GM19351 (cell line): ENCODE measurements at regions not wholly inside any gene's neighbourhood (a gene's known extent, or its start where the extent isn't known, plus 50 kb on each side); places are given as distances from the start of the nearest gene placed in this dataset.
"Not testable (repeated sequence)": the region's sequence is repeated elsewhere in the genome, so short reads cannot be mapped to it uniquely, and the experiment has no call there.

Experiments used
- ATAC-seq: cut with Tn5 transposase; IDR thresholded peaks from one replicate; pipeline ENCODE4 v1.9.1; 2021; ENCODE audit warnings: mild to moderate bottlenecking, moderate library complexity; ENCODE audit not compliant: unreplicated experiment

- ATAC-seq, result no peak
Observed at GRCh38 chr13:107832500-107833100, 382.7 kb downstream of the LIG4 start.

DNA sequence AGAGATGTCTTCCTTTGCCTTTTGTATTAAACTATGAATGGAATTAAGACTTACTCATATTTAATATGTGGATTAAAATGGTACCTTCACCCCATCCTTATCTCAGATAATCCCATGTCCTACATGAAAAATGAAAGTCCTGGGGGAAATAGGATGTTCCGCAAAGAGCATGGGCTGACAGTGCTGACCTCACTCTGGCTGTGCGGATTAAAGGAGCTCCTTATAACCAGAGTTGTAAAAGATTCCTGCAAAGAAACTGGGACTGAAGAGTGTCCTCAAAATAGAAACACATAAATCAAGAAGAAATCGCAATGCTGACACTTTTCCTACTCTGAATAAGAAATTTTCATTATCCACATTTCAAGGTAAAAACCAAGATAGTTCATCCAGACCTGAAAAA, 384.5 kb downstream of the LIG4 start:
- ATAC-seq, result no peak

- no peak for ATAC-seq
Observed at GRCh38 chr13:107827840-107828549, 387.3 kb downstream of the LIG4 start.

DNA sequence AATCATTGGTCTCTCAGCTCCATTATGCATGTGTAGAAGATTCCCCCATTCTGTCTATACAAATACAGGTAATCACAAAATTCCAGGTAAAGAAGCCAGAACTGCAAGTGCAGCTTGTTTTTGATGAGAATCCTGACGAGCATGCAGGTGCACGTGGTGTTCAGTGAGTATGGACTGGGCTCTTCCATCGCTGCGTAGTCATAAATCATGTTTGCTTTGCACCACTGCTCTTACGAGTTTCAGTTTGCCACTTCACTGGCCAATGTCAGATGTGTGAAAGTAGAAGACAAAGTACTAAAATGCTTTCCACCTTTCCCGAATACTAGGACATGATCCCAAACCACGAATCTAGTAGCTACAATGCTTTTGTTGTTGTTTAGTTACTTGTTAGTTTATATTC, 390.7 kb downstream of the LIG4 start:
- no peak for ATAC-seq

DNA sequence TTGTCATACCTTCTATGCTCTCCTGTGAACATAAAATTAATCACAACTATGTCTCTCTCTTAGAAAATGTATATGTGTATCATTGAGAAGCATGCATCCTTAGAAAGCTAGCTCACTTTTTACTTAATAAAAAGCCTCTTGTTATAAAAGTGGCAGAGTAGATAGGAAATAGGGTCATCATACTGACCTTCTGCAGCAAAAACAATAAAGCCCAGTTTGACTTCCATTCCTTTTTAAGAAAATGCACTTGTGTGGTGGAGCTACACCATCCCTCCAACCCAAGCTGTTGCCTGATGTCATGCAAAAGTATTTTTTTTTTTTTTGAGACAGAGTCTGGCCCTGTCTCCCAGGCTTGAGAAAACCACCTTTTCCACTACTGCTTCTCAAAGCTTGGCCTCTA, 393.3 kb downstream of the LIG4 start:
- no peak for ATAC-seq

GRCh38 chr13:107821492-107821891, 393.8 kb downstream of the LIG4 start:
- ATAC-seq, result no peak

- ATAC-seq, result no peak
Observed at GRCh38 chr13:107819071-107819470, 396.3 kb downstream of the LIG4 start.

DNA sequence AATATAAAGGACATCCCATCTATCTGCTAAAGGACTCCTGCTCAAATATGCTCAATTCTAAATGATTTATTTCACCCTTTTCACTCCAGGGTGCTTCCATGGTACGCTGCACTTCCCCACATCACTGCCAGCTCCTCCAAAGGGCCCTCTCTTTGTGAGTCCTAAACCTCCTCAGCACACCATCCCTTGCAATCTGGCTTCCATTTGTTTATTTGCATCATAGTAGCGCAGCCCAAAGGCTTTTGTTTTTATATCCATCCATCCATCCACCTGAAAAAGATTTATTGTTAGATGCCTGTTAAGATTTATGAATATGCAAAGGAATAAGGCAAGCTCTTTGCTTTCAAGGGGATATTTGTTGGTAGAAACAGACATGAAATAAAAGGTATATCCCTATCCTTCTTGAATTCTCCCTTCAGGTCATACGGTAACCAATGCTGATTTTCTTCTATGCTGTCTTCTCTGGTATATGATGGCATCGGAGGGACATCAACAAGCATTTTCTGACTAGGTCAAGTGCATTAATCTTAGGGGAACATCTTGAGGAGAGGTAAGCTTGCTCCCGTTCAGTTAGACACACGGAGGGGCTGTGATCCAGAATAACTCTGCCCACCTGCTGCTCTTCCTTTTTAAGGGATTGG, 397.6 kb downstream of the LIG4 start:
- ATAC-seq, result no peak

- ATAC-seq, result no peak
Observed at GRCh38 chr13:107812014-107812412, 403.3 kb downstream of the LIG4 start.

DNA sequence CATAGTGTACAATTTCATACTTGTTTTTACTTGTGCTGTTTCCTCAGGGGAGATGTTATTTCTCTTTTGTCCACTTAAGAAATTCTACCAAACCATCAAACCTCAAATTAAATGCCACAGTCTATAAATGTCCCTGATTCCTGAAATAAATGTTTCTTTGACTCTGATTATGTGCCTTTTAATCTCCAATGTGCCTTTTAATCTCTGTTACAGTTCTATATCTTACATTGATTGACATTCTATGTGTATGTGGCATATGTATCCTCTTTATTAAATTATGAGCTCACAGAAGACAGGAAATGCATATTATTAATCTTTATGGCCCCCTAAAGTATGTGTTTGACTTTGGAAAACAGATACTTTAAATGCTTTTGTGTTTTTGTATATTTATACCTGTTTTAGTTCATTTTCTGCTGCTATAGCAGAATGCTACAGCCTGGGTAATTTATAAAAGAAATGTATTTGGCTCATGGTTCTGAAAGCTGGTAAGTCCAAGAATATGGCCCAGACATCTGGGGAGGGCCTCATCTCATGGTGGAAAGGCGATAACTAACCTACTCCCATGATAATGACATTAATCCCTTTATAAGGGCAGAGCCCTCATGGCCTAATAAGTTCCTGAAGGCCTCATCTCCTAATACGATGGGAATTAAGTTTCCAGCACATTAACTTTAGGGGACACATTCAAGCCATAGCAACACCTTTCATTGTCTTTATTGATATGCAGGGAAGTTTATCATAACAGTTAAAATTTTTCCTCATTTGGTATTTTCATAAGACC, 403.9 kb downstream of the LIG4 start:
- ATAC-seq, result no peak

DNA sequence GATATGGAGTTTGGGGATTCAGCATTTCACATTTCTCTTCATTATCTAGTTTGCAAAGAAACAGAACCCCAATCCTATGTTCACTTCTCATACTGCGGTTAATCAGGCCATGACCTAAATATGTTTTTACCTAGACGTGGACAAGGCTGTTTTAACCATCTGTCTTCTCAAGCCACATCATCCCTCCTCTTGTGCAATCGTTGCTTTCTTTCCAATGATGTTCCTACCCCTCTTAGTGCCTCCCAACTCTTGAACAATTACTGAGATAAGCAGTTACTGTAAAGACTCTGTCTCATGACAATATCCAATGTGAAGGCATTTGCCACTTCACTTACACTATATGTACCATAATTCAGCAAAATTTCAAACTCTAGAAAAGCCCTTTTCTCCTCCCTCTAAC, 406.2 kb downstream of the LIG4 start:
- ATAC-seq, result no peak

GRCh38 chr13:107808389-107808788, 406.9 kb downstream of the LIG4 start:
- ATAC-seq, result no peak

DNA sequence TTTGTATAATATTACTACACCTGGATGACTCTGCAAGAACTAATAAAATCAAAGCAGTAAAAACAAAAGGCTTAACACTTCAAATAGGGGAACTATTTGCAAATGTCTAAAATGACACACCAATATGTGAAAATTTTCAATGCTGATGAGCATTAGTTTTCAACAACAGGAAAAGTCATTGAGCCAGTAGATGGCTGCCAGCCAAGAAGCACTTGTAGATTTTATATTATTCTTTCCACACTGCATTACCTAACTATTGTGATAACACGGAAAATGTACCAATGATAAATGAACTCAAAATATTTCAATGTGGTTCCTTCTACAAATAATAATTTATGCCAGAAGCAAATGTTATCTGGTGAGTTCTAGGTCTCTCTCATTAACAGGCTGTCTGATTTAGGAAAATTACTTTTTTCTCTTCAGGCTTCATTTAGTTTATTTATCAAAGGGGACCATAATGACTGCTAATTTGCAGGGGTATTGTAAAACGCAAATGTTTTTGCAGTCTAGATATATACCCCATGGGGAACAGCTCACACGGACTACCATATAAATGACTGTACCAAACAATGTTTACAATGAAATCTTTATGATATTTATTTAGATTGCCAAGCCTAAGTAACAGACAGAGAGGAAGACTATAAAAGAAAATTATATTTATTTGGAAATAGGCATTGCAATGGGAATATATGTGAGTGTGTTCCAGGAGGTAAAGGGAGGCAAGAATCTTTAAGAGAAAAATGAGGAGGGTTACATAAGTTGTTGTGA, 407.8 kb downstream of the LIG4 start:
- ATAC-seq, result no peak

DNA sequence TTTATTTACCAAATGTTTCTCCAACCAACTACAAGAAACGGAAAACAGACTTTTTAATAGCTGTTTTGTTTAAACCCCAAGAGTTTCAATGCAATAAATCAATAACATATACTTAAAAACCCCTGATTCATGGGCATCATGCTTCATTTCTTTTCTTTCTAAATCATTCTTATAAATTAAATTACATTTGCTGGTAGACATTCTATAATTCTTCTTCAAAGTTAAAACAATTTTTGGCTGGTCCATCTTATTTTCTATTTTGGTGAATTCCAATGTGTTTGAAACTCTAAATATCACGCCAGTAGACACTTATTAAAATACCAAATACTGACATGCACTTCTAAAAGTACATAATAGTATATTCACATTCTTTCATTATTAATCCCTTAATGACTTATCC, 408.6 kb downstream of the LIG4 start:
- ATAC-seq, result no peak

DNA sequence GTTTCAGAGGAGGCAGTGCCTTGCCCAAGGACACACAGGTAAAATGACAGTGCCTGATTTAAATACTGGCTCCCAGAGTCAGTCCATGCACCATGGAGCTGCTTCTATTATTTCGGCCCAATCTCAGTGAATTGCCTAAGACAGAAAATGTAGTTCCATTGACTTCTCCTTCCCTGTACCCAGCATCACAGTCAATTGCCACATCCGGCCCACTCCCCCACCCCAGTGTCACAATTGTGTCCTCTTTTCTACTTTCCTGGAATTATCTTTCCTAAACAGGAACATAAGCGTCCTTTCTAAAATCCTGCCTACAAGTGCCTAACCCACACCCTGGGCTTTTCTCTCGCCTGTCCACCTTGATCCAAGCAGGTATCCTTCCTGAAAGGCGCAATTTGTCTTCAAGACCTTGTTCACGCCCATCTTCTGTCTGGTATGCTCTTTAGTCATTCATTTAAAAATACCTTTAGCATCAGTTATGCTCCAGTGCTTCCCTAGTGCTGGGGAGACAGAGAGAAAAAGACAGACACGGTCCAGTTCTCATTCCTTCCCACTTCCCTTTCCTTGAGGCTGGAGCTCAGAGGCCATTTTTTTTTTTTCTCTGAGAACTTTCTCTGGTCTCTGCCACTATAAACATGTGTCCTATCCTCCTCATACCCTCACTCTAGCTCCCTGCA, 411.4 kb downstream of the LIG4 start:
- no peak for ATAC-seq

GRCh38 chr13:107801621-107802020, 413.7 kb downstream of the LIG4 start:
- ATAC-seq, result no peak

- no peak for ATAC-seq
Observed at GRCh38 chr13:107799001-107799400, 416.3 kb downstream of the LIG4 start.

DNA sequence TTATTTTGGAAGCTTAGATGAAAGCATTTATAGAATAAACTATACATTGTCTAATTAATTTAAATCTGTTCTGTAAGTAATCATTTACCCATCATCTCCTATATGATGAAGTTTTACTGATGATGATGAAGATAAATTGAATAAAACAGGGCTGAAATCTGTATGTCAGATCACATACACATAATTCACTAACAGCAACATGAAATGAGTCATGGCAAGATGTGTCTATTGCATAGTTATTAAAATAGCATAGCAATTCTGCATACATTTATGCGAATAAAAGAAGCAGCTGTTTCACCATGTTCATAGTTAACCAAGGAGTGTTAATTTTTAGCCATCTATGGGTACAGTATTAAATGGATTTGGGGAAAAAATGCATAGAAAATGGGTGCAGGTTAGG, 424.9 kb downstream of the LIG4 start:
- ATAC-seq, result no peak

GRCh38 chr13:107788464-107789165, 426.7 kb downstream of the LIG4 start:
- ATAC-seq, result no peak

DNA sequence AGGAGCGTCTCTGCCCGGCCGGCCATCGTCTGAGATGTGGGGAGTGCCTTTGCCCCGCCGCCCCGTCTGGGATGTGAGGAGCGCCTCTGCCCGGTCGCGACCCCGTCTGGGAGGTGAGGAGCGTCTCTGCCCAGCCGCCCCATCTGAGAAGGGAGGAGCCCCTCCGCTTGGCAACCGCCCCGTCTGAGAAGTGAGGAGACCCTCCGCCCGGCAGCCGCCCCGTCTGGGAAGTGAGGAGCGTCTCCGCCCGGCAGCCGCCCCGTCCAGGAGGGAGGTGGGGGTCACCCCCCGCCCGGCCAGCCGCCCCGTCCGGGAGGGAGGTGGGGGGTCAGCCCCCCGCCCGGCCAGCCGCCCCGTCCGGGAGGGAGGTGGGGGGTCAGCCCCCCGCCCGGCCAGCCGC, 432.7 kb downstream of the LIG4 start:
- not testable (repeated sequence) for ATAC-seq
